Mesendoderm (in vitro differentiated cells): ENCODE measurements at regions not wholly inside any gene's neighbourhood (a gene's known extent, or its start where the extent isn't known, plus 50 kb on each side); places are given as distances from the start of the nearest gene placed in this dataset.
"Not testable (repeated sequence)": the region's sequence is repeated elsewhere in the genome, so short reads cannot be mapped to it uniquely, and the experiment has no call there.

ENCODE experiments used
- DNase-seq: peaks from one replicate; pipeline ENCODE4 v3.0.0; 2013
- H2AK5ac ChIP-seq: 2 replicates; pipeline ENCODE4 v1.6.1; 2013; ENCODE audit warnings: low read length, inconsistent platforms
- H2BK120ac ChIP-seq: 2 replicates; pipeline ENCODE4 v1.6.1; 2013; ENCODE audit warnings: low read depth, mild to moderate bottlenecking, low read length, moderate library complexity, mixed read lengths
- H2BK15ac ChIP-seq: replicated peaks from 2 replicates; pipeline ENCODE4 v1.6.1; 2013; ENCODE audit warnings: low read depth, mild to moderate bottlenecking, moderate library complexity
- H2BK5ac ChIP-seq: 2 replicates; pipeline ENCODE4 v1.6.1; 2013; ENCODE audit warnings: low read length, inconsistent platforms
- H3K18ac ChIP-seq: 2 replicates; pipeline ENCODE4 v1.6.1; 2013; ENCODE audit warnings: mild to moderate bottlenecking, low read length, mixed read lengths
- H3K23ac ChIP-seq: one replicate; pipeline ENCODE4 v1.6.1; 2013; ENCODE audit warnings: low read length
- H3K27ac ChIP-seq: 2 replicates; pipeline ENCODE4 v1.5.1; 2013; ENCODE audit warnings: low read depth, mild to moderate bottlenecking, inconsistent platforms, low read length, moderate library complexity
- H3K27me3 ChIP-seq: 2 replicates; pipeline ENCODE4 v1.6.1; 2013; ENCODE audit warnings: low read length, control low read depth, mild to moderate bottlenecking, inconsistent platforms; ENCODE audit not compliant: insufficient read depth, poor library complexity
- H3K36me3 ChIP-seq: 2 replicates; pipeline ENCODE4 v1.6.1; 2013; ENCODE audit warnings: low read length, inconsistent platforms; ENCODE audit not compliant: control insufficient read depth, insufficient read depth
- H3K4ac ChIP-seq: one replicate; pipeline ENCODE4 v1.6.1; 2013; ENCODE audit warnings: low read depth, mild to moderate bottlenecking, low read length, moderate library complexity
- H3K4me1 ChIP-seq: 2 replicates; pipeline ENCODE4 v1.6.1; 2013; ENCODE audit warnings: low read depth, low read length, inconsistent platforms; ENCODE audit not compliant: control insufficient read depth
- H3K4me2 ChIP-seq: 2 replicates; pipeline ENCODE4 v1.6.1; 2013; ENCODE audit warnings: low read length
- H3K4me3 ChIP-seq: 2 replicates; pipeline ENCODE4 v1.5.1; 2013; ENCODE audit warnings: mild to moderate bottlenecking, low read length
- H3K56ac ChIP-seq: one replicate; pipeline ENCODE4 v1.6.1; 2013; ENCODE audit warnings: low read length
- H3K79me1 ChIP-seq: 2 replicates; pipeline ENCODE4 v1.6.1; 2013; ENCODE audit warnings: low read length, inconsistent platforms
- H3K79me2 ChIP-seq: 2 replicates; pipeline ENCODE4 v1.6.1; 2013; ENCODE audit warnings: mild to moderate bottlenecking, low read length; ENCODE audit not compliant: control insufficient read depth, insufficient read depth
- H3K9ac ChIP-seq: 2 replicates; pipeline ENCODE4 v1.6.1; 2013; ENCODE audit warnings: low read length, inconsistent platforms
- H4K5ac ChIP-seq: one replicate; pipeline ENCODE4 v1.6.1; 2013; ENCODE audit warnings: low read length
- H4K8ac ChIP-seq: one replicate; pipeline ENCODE4 v1.6.1; 2013; ENCODE audit warnings: low read depth, mild to moderate bottlenecking, control low read depth, low read length, moderate library complexity
- WGBS: extraction: QIAGEN DNeasy Blood & Tissue Kit; methylation state at CpG from one replicate; pipeline ENCODE4 v1.1.7; 2013; ENCODE audit warnings: low lambda C conversion rate, missing lambda C conversion rate; ENCODE audit not compliant: insufficient coverage; ENCODE audit errors: extremely low coverage; 5-methylcytosine and 5-hydroxymethylcytosine counted together

GRCh38 chr12:58125761-58126160 is 184.4 kb downstream of the ATP23 start:
- H3K18ac ChIP-seq, H4K8ac ChIP-seq, H3K36me3 ChIP-seq, H3K4me2 ChIP-seq, H2BK5ac ChIP-seq, DNase-seq, H2BK120ac ChIP-seq, H2AK5ac ChIP-seq, H3K27ac ChIP-seq, H2BK15ac ChIP-seq, H3K4me3 ChIP-seq, H3K56ac ChIP-seq, H3K4ac ChIP-seq, H3K4me1 ChIP-seq, H3K79me1 ChIP-seq, H3K79me2 ChIP-seq, H3K27me3 ChIP-seq, H4K5ac ChIP-seq, H3K9ac ChIP-seq, H3K23ac ChIP-seq: not testable (repeated sequence)

GRCh38 chr12:58131986-58132755 is 190.8 kb downstream of the ATP23 start:
- no peak overlapping the region for H3K56ac ChIP-seq
- no peak overlapping the region for H3K27ac ChIP-seq
- H3K4me3 ChIP-seq = no peak overlapping the region
- H3K79me1 ChIP-seq = no peaks in the 10 kb centered on the region
- no peak overlapping the region for H3K18ac ChIP-seq
- H3K23ac ChIP-seq = no peak overlapping the region
- no peak for DNase-seq
- H3K36me3 ChIP-seq = no peaks in the 10 kb centered on the region
- H2BK5ac ChIP-seq = no peak overlapping the region
- H3K9ac ChIP-seq = no peak overlapping the region
- H3K27me3 ChIP-seq = no peaks in the 10 kb centered on the region
- H4K5ac ChIP-seq = no peak overlapping the region
- no peak overlapping the region for H4K8ac ChIP-seq
- no peak overlapping the region for H2BK15ac ChIP-seq
- no peak overlapping the region for H2BK120ac ChIP-seq
- H3K79me2 ChIP-seq = no peaks in the 10 kb centered on the region
- no peaks in the 10 kb centered on the region for H3K4me1 ChIP-seq
- no peak overlapping the region for H3K4me2 ChIP-seq
- H2AK5ac ChIP-seq = no peak overlapping the region
- WGBS = no CpG with 5 or more reads among the region's 5 CpGs
- H3K4ac ChIP-seq = no peak overlapping the region

GRCh38 chr12:58138424-58138823 is 197.1 kb downstream of the ATP23 start:
- Histone ChIP-seq H3K27ac (no peak overlapping the region), H3K18ac (no peak overlapping the region), H4K5ac (no peak overlapping the region), H3K56ac (no peak overlapping the region), H3K4me1 (peaks cover 3% of the 10 kb centered on the region), H3K79me2 (no peaks in the 10 kb centered on the region), H3K23ac (no peak overlapping the region), H4K8ac (no peak overlapping the region), H2AK5ac (no peak overlapping the region), H3K36me3 (no peaks in the 10 kb centered on the region), H2BK5ac (no peak overlapping the region), H3K4ac (no peak overlapping the region), H3K79me1 (no peaks in the 10 kb centered on the region), H3K9ac (no peak overlapping the region), H2BK120ac (no peak overlapping the region), H3K4me2 (no peak overlapping the region), H3K4me3 (no peak overlapping the region), H2BK15ac (no peak overlapping the region), H3K27me3 (no peaks in the 10 kb centered on the region)
- WGBS = no CpG with 5 or more reads among the region's 2 CpGs
- no peak for DNase-seq

- no peak overlapping the region for H2BK120ac ChIP-seq
- H2AK5ac ChIP-seq = no peak overlapping the region
- no peak overlapping the region for H3K4ac ChIP-seq
- no peak overlapping the region for H4K8ac ChIP-seq
- no peak overlapping the region for H3K4me3 ChIP-seq
- no peak overlapping the region for H3K23ac ChIP-seq
- peaks cover 3% of the 10 kb centered on the region for H3K4me1 ChIP-seq
- no peak overlapping the region for H3K18ac ChIP-seq
- H3K56ac ChIP-seq = no peak overlapping the region
- no peaks in the 10 kb centered on the region for H3K79me2 ChIP-seq
- H2BK15ac ChIP-seq = no peak overlapping the region
- H3K9ac ChIP-seq = no peak overlapping the region
- H3K27ac ChIP-seq = no peak overlapping the region
- DNase-seq = peak; percentile 52
- H2BK5ac ChIP-seq = no peak overlapping the region
- H4K5ac ChIP-seq = no peak overlapping the region
- H3K36me3 ChIP-seq = no peaks in the 10 kb centered on the region
- H3K27me3 ChIP-seq = no peaks in the 10 kb centered on the region
- H3K79me1 ChIP-seq = no peaks in the 10 kb centered on the region
- H3K4me2 ChIP-seq = no peak overlapping the region
- no CpG with 5 or more reads among the region's 1 CpG for WGBS
Observed at GRCh38 chr12:58139894-58140293, 198.5 kb downstream of the ATP23 start.

GRCh38 chr12:58140395-58140794 is 199.0 kb downstream of the ATP23 start:
- Histone ChIP-seq H2AK5ac (no peak overlapping the region), H4K8ac (no peak overlapping the region), H3K79me2 (no peaks in the 10 kb centered on the region), H3K4me3 (no peak overlapping the region), H2BK5ac (no peak overlapping the region), H3K56ac (no peak overlapping the region), H3K27me3 (no peaks in the 10 kb centered on the region), H3K18ac (no peak overlapping the region), H2BK120ac (no peak overlapping the region), H3K27ac (no peak overlapping the region), H3K9ac (no peak overlapping the region), H2BK15ac (no peak overlapping the region), H3K79me1 (no peaks in the 10 kb centered on the region), H3K4me1 (peaks cover 3% of the 10 kb centered on the region), H3K36me3 (no peaks in the 10 kb centered on the region), H4K5ac (no peak overlapping the region), H3K4ac (no peak overlapping the region), H3K4me2 (no peak overlapping the region), H3K23ac (no peak overlapping the region)
- no peak for DNase-seq
- WGBS = no CpG with 5 or more reads among the region's 1 CpG

- Histone ChIP-seq H3K27me3 (no peaks in the 10 kb centered on the region), H3K36me3 (no peaks in the 10 kb centered on the region), H2BK15ac (no peak overlapping the region), H3K56ac (no peak overlapping the region), H3K18ac (no peak overlapping the region), H3K4ac (no peak overlapping the region), H3K23ac (no peak overlapping the region), H4K5ac (no peak overlapping the region), H2BK120ac (no peak overlapping the region), H4K8ac (no peak overlapping the region), H3K79me1 (no peaks in the 10 kb centered on the region), H3K79me2 (no peaks in the 10 kb centered on the region), H2AK5ac (no peak overlapping the region), H3K9ac (no peak overlapping the region), H2BK5ac (no peak overlapping the region), H3K4me3 (no peak overlapping the region), H3K27ac (no peak overlapping the region), H3K4me2 (no peak overlapping the region), H3K4me1 (peaks cover 3% of the 10 kb centered on the region)
- no peak for DNase-seq
- no CpG with 5 or more reads among the region's 2 CpGs for WGBS
Observed at GRCh38 chr12:58142991-58143390, 201.6 kb downstream of the ATP23 start.
